ENCODE measurements at regions not wholly inside any gene's neighbourhood (a gene's known extent, or its start where the extent isn't known, plus 50 kb on each side); places are given as distances from the start of the nearest gene placed in this dataset.
"Not testable (repeated sequence)": the region's sequence is repeated elsewhere in the genome, so short reads cannot be mapped to it uniquely, and the experiment has no call there.

DNA sequence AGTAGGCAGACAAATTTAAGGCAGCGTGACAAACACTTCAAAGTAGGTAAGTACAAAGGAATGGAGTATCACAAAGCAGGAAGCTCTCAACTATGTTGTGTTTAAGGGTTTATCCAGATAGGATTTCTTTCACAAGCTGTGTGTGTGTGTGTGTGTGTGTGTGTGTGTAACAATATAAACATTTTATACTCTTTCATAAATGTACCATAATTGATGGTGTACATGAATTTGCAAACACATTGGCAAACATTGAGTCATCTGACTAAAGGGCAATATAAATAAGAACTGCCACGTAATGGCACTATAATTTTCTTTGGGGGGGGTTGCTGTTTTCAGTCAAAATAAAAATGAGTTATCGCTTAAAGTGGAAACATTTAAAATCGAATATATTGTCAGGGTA is 1004.4 kb upstream of the DDX18 start:
- intact Hi-C loops (cut with DNase I) = no loop called here

DNA sequence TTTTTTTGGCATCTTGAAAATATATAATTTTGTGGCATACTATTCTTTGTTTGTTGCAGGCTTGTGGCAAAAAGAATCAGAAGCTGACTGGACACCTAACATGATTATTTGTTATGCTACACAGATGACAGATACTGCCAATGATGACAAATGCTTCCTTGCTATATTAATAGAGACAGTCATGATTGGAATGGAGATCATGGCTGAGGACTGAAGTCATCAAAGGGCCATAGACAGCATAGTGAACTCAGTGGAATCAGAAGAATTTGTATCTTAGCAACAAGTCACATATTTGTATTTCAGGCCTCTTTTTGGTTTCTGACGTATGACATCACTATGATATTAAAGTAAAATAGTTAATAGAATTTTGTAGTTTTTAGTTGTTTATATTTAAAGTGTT is 1003.8 kb upstream of the DDX18 start:
- no peak overlapping the region for H3K27ac ChIP-seq (ENCODE audit: low read depth in 2 of 2, low read length in 2 of 2)
- no peaks in the 10 kb centered on the region for H3K9me3 ChIP-seq (ENCODE audit: control insufficient read depth in 2 of 3, insufficient read depth in 1 of 3, low read length in 3 of 3)
- no peaks in the 10 kb centered on the region for H3K4me1 ChIP-seq (ENCODE audit: control insufficient read depth in 2 of 3, insufficient read depth in 2 of 3, low read depth in 1 of 3, low read length in 3 of 3)
- FAIRE-seq (no peak), DNase-seq (no peak)
- no peak overlapping the region for H3K4me3 ChIP-seq (ENCODE audit: low read length in 3 of 3)
- H3K27me3 ChIP-seq (ENCODE audit: control insufficient read depth, insufficient read depth, low read length) = no peaks in the 10 kb centered on the region
- intact Hi-C loops (cut with DNase I) = no loop called here
- TF ChIP-seq, protein P1, sequence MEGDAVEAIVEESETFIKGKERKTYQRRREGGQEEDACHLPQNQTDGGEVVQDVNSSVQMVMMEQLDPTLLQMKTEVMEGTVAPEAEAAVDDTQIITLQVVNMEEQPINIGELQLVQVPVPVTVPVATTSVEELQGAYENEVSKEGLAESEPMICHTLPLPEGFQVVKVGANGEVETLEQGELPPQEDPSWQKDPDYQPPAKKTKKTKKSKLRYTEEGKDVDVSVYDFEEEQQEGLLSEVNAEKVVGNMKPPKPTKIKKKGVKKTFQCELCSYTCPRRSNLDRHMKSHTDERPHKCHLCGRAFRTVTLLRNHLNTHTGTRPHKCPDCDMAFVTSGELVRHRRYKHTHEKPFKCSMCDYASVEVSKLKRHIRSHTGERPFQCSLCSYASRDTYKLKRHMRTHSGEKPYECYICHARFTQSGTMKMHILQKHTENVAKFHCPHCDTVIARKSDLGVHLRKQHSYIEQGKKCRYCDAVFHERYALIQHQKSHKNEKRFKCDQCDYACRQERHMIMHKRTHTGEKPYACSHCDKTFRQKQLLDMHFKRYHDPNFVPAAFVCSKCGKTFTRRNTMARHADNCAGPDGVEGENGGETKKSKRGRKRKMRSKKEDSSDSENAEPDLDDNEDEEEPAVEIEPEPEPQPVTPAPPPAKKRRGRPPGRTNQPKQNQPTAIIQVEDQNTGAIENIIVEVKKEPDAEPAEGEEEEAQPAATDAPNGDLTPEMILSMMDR (IDR thresholded peaks at IDR 0.05; ENCODE audit: borderline replicate concordance, extremely low read depth, insufficient read depth) = no peak
- no peak overlapping the region for H3K9ac ChIP-seq (ENCODE audit: low read length in 3 of 3)
- no peaks in the 10 kb centered on the region for H3K36me3 ChIP-seq (ENCODE audit: control insufficient read depth in 2 of 3, insufficient read depth in 3 of 3, low read length in 3 of 3)

More for the DNA sequence above, 1004.4 kb upstream of the DDX18 start:
- Histone ChIP-seq H3K27ac (ENCODE audit: low read depth in 2 of 2, low read length in 2 of 2) (no peak overlapping the region), H3K9ac (ENCODE audit: low read length in 3 of 3) (no peak overlapping the region), H3K36me3 (ENCODE audit: control insufficient read depth in 2 of 3, insufficient read depth in 3 of 3, low read length in 3 of 3) (no peaks in the 10 kb centered on the region), H3K9me3 (ENCODE audit: control insufficient read depth in 2 of 3, insufficient read depth in 1 of 3, low read length in 3 of 3) (no peaks in the 10 kb centered on the region), H3K4me3 (ENCODE audit: low read length in 3 of 3) (no peak overlapping the region), H3K27me3 (ENCODE audit: control insufficient read depth, insufficient read depth, low read length) (no peaks in the 10 kb centered on the region), H3K4me1 (ENCODE audit: control insufficient read depth in 2 of 3, insufficient read depth in 2 of 3, low read depth in 1 of 3, low read length in 3 of 3) (no peaks in the 10 kb centered on the region)
- DNase-seq (no peak), FAIRE-seq (no peak)
- TF ChIP-seq, protein P1 (IDR thresholded peaks at IDR 0.05; ENCODE audit: borderline replicate concordance, extremely low read depth, insufficient read depth) = no peak

DNA sequence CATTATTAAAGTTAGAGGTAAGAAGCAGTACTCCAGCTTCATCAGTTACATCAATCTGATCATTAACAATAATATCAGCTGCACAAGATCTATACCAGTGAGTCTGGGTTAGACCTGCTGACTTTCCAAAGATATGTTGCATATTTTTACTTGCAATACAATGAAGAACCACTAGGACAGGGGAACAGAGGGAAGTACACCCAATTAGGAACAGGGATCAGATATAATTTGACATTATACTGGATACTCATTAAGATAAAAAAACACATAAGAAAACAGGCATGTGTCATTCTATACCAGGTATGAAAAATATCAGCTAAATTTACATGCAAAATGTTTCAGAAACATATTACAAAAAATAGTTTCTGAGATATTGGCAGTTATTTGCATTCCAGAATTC is 995.1 kb upstream of the DDX18 start:
- Histone ChIP-seq H3K9me3 (ENCODE audit: control insufficient read depth in 2 of 3, insufficient read depth in 1 of 3, low read length in 3 of 3) (no peaks in the 10 kb centered on the region), H3K9ac (ENCODE audit: low read length in 3 of 3) (no peak overlapping the region), H3K4me1 (ENCODE audit: control insufficient read depth in 2 of 3, insufficient read depth in 2 of 3, low read depth in 1 of 3, low read length in 3 of 3) (no peaks in the 10 kb centered on the region), H3K4me3 (ENCODE audit: low read length in 3 of 3) (no peak overlapping the region), H3K36me3 (ENCODE audit: control insufficient read depth in 2 of 3, insufficient read depth in 3 of 3, low read length in 3 of 3) (no peaks in the 10 kb centered on the region), H3K27me3 (ENCODE audit: control insufficient read depth, insufficient read depth, low read length) (no peaks in the 10 kb centered on the region), H3K27ac (ENCODE audit: low read depth in 2 of 2, low read length in 2 of 2) (no peak overlapping the region)
- intact Hi-C loops (cut with DNase I) = no loop called here
- FAIRE-seq (no peak), DNase-seq (no peak)
- TF ChIP-seq, protein P1 (IDR thresholded peaks at IDR 0.05; ENCODE audit: borderline replicate concordance, extremely low read depth, insufficient read depth) = no peak

DNA sequence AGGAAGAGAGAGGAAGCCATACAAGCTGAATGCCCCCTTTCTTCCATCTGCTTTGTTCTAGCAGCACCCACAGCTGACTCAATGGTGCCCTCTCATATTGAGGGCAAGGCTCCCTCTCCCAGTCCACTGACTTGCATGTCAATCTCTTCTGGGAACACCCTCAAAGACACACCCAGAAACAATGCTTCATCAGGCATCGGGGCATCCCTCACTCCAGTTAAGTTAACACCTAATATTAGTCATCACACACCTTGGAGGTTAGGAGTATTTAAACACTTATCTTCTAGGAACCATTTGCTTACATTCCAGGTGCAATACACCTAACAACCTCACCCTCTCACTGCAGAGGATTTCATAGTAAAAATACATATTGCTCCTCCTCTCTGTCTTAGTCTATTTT is 993.5 kb upstream of the DDX18 start:
- TF ChIP-seq, protein P1 (IDR thresholded peaks at IDR 0.05; ENCODE audit: borderline replicate concordance, extremely low read depth, insufficient read depth) = no peak
- Histone ChIP-seq H3K9me3 (ENCODE audit: control insufficient read depth in 2 of 3, insufficient read depth in 1 of 3, low read length in 3 of 3) (no peaks in the 10 kb centered on the region), H3K27ac (ENCODE audit: low read depth in 2 of 2, low read length in 2 of 2) (no peak overlapping the region), H3K4me1 (ENCODE audit: control insufficient read depth in 2 of 3, insufficient read depth in 2 of 3, low read depth in 1 of 3, low read length in 3 of 3) (no peaks in the 10 kb centered on the region), H3K9ac (ENCODE audit: low read length in 3 of 3) (no peak overlapping the region), H3K27me3 (ENCODE audit: control insufficient read depth, insufficient read depth, low read length) (no peaks in the 10 kb centered on the region), H3K36me3 (ENCODE audit: control insufficient read depth in 2 of 3, insufficient read depth in 3 of 3, low read length in 3 of 3) (no peaks in the 10 kb centered on the region), H3K4me3 (ENCODE audit: low read length in 3 of 3) (no peak overlapping the region)
- intact Hi-C loops (cut with DNase I) = no loop called here
- no peak for FAIRE-seq
- DNase-seq = no peak

DNA sequence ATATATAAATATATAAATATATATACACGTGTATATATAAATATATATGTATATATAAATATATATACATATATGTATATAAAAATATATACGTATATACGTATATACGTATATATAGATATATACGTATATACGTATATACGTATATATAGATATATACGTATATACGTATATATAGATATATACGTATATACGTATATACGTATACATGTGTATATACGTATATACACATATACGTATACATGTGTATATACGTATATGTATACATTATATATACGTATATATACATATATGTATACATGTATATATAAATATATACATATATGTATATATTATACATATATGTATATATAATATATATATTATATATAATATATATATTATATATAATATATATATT is 984.9 kb upstream of the DDX18 start:
- DNase-seq; H3K4me3 ChIP-seq (ENCODE audit: low read length in 3 of 3); FAIRE-seq; H3K9me3 ChIP-seq (ENCODE audit: control insufficient read depth in 2 of 3, insufficient read depth in 1 of 3, low read length in 3 of 3); intact Hi-C loops (cut with DNase I); H3K9ac ChIP-seq (ENCODE audit: low read length in 3 of 3); H3K27me3 ChIP-seq (ENCODE audit: control insufficient read depth, insufficient read depth, low read length); H3K4me1 ChIP-seq (ENCODE audit: control insufficient read depth in 2 of 3, insufficient read depth in 2 of 3, low read depth in 1 of 3, low read length in 3 of 3); H3K27ac ChIP-seq (ENCODE audit: low read depth in 2 of 2, low read length in 2 of 2); H3K36me3 ChIP-seq (ENCODE audit: control insufficient read depth in 2 of 3, insufficient read depth in 3 of 3, low read length in 3 of 3): not testable (repeated sequence)

All from kidney (tissue), 13 donors.